ENCODE measurements at regions not wholly inside any gene's neighbourhood (a gene's known extent, or its start where the extent isn't known, plus 50 kb on each side); places are given as distances from the start of the nearest gene placed in this dataset.
"Not testable (repeated sequence)": the region's sequence is repeated elsewhere in the genome, so short reads cannot be mapped to it uniquely, and the experiment has no call there.

DNA sequence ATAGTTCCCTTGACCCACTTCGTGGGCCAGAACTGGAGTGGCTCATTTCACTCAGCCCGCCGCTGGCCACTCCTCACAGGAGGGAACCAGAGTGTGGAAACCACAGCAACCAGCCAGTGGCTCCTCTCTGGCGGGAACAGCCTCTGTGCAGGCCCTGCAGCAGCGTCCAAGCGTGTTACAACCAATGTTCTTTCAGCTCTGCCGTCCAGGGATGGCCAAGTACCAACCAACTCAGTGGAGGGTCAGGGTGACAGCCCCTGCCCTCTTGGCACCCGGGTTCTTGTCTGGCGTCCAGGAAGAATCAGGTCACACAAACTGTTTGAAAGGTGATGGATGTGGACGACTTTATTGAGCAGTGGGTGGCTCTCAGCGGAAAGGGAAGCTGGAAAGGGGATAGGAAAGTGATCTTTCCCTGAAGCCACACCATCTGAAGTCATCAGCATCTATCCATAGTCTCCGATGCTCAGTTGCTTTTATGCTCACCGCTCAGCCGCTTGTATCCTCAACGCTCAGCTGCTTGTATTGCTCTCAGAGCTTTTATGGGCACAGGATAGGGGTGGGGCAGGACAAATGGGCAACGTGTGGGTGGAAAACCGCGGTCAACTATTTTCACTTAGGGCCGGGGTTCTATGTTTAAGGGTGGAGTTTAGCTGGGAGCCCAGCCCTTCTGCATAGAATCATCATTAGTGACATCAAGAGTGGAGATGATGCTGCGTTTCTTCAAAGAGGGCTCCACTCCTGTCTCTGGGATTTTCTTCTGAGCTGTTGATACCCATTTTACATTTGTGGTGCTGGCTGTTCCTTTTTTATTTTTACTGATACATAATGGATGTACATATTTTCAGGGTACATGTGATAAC is 250.2 kb downstream of the RRAGC start:
- DNase-seq (ENCODE audit: low spot score) = no peak

DNA sequence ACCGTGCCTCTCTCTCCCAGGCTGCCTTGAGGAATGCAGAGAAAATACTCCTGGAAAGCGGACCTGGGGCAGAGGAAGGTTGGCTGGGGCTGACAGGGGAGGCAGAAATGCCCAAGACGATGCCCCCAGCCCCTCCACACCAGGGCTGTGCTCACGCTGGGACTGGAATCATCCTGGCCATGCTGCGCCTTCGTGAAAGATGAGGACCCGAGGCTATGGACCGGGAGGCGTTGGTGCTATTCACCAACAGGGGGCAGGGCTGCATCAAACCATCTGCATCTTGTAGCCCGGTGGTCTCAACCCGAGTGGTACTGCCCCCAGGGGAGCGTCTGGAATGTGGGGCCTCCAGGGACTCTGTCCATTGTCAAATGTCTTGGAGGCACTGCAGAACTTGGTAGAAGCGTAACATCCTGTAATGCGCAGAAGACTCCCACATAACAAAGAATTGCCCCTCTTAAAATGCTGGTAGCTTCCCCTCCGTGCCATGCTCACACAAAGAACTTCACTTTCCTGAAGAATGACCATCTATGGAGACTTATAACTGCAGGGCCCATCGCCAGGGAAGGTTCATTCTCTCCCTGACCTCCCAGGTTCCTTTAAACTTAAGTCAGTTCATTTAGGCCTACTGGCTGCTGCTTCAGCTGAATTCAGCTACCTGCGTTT is 251.2 kb downstream of the RRAGC start:
- DNase-seq (ENCODE audit: low spot score) = no peak

DNA sequence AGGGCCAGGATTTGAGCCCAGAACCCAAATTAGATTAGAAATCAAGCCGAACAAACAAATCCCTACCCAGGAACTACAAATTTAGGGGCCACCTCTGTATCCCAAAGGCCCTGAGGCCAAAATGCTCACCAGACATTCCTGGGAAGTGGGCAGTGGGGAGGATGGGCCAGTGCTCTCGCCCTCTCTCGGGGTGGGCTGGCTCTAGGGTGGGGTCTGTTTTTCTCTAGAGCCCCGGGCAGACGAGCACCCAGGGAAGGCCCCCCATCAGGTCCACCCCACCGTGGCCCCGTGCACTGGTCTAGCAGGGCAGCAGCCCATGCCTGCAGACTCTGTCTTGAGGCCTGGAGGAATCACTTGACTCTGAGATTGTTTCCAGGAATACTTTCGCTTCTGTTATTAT is 252.0 kb downstream of the RRAGC start:
- no peak for DNase-seq (ENCODE audit: low spot score)

- no peak for DNase-seq (ENCODE audit: low spot score)
These were observed 254.5 kb downstream of the RRAGC start for GRCh38 chr1:38605063-38605462.

GRCh38 chr1:38603907-38604306 is 255.7 kb downstream of the RRAGC start:
- DNase-seq (ENCODE audit: low spot score) = no peak

DNA sequence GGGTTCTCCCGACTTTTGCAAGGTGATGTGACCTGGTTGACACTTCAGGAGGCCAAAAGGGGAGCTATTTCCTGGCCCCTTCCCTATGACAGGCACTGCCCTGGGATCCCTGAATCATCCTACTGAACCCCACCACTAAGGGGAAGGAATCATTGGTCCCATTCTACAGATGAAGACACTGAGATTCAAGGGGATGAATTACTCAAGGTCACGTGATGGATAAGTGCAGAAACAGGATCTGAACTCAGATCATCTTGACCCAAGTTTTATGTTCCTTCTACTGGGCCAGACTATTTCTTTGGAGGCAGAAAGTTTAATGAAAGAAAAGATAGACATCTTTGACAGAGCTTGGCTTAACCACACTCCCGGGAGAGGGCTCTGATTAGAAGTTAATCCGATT is 258.7 kb downstream of the RRAGC start:
- no peak for DNase-seq (ENCODE audit: low spot score)

DNA sequence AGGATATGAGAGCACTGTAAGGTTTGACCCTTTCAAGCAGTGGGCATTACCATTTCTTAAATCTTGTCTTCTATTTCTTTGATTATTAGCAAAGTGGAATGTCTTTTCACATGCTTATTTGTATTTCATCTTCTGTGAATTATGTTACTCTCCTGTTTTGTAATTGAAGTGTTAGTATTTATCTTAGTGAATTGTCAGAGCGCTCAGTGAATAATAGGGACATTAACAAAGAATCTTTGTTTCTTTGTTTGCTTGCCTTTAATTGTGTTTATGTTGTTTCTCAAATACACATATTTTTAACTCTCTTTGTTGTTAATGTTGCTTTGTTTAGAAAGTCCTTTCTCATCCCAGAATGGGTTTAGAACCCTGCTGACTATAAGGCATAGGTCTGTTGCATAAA is 259.3 kb downstream of the RRAGC start:
- DNase-seq (ENCODE audit: low spot score) = no peak

- DNase-seq (ENCODE audit: low spot score) = no peak
These were observed 261.5 kb downstream of the RRAGC start for GRCh38 chr1:38598118-38598517.

DNA sequence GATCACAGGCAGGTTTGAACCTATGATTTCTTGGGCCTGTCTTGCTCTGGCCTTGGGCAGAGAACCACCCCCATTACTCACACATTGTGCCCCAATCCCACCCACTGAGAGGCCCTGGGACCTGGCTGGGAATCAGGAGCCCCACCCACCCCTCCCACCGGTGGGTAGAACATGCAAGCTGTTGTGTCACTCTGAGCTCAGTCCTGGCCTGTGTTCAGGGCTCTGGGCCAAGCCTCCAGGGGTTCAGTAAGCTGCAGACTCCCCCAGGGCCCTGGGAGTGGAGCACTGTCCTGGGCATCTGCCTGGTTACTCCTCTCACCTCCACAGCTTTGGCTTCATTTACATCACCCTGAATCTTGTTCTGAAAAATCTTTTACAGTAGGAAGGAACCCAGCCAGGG is 270.5 kb downstream of the RRAGC start:
- no peak for DNase-seq (ENCODE audit: low spot score)

GRCh38 chr1:38587766-38588165 is 271.8 kb downstream of the RRAGC start:
- no peak for DNase-seq (ENCODE audit: low spot score)

DNA sequence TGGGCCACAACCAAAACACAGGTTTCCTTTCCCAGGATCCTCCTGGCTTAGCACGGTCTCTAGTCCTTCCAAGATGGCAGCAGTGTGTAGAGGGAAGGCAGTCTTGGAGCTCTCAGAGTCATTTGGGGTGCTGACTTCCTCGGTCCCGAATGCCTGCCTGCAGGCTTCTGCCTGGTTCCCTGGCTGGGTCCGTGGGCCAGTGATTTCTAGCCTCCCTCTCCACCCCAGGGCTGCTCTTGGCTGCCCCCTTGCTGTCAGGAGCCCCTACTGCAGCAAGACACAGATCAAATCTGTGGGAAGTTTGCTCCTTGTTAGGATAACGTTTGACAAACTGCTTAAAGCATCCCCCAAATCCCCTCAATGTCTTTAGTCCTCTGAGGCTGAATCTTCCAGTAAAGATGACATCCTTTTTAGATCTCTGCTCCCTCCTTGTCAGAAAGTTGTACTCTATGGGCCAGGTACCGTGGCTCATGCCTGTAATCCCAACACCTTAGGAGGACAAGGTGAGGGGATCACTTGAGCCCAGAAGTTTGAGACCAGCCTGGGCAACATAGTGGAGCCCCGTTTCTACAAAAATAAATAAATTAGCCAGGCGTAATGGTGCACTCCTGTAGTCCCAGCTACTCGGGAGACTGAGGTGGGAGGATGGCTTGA is 272.5 kb downstream of the RRAGC start:
- peak; percentile 27 for DNase-seq (ENCODE audit: low spot score)

GRCh38 chr1:38585971-38586370 is 273.6 kb downstream of the RRAGC start:
- no peak for DNase-seq (ENCODE audit: low spot score)

DNA sequence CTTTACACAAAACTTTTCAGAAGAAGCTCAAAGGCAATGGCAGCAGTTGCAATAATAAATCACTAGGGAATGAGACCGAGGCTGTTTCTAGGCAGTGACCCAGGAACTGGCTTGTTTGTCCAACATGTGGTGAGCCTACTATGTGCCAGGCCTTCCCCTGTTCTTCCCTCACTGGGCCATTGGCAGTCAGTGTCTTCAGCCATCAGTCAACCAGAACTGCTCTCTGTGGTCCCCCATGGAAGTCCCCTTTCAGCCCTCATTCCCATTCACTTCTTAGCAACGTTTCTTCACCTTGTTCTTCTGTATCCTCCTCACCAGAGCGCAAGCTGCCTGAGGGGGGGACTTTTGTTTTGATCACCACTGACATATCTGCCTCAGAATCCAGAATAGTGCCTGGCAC is 274.1 kb downstream of the RRAGC start:
- DNase-seq (ENCODE audit: low spot score) = no peak

GRCh38 chr1:38584448-38585355 is 274.9 kb downstream of the RRAGC start:
- DNase-seq (ENCODE audit: low spot score) = no peak

DNA sequence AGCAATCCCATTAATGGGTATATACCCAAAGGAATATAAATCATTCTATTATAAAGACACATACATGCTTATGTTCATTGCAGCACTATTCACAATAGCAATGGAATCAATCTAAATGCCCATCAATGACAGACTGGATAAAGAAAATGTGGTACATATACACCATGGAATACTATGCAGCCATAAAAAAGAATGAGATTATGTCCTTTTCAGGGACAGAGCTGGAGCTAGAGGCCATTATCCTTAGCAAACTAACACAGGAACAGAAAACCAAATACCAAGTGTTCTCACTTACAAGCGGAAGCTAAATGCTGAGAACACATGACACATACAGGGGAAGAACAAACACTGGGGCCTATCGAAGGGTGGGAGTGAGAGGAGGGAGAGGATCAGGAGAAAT is 276.3 kb downstream of the RRAGC start:
- not testable (repeated sequence) for DNase-seq (ENCODE audit: low spot score)

GRCh38 chr1:38581396-38581795 is 278.2 kb downstream of the RRAGC start:
- no peak for DNase-seq (ENCODE audit: low spot score)

- no peak for DNase-seq (ENCODE audit: low spot score)
These were observed 279.0 kb downstream of the RRAGC start for GRCh38 chr1:38580594-38580993.

DNA sequence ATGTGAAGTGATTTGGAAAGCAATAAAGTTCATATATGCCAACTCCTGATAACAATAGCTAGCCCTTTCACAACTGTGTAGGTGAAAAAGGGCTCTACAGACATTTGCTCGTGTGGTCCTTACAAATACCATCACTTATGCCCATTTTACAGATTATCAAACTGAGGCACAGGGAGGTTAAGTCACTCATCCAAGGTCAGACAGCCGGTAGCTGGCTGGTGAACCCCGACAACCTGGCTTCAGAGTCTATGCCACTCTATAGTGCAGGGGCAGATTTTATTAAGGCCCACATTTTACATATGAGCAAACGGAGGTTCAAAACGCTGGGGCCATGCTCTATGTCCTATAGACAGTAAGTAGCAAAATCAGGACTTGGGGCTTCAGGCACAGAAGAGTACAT is 280.5 kb downstream of the RRAGC start:
- no peak for DNase-seq (ENCODE audit: low spot score)

GRCh38 chr1:38578271-38578951 is 281.2 kb downstream of the RRAGC start:
- no peak for DNase-seq (ENCODE audit: low spot score)

DNA sequence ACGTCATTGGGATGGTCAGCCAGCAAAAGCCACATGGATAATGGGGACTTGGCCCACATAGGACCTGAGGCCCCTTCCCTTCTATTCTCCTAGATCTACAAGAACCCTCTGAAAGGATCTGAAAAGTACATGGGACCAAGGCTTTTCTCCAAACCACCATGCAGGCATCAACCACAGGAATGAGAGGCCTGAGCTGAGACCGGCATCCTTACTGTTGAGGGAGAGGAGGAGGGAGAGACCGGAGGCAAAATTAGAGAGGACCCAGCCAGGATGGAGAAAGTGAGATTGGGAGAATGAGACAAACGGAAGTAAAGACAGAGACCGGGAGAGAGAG is 281.7 kb downstream of the RRAGC start:
- DNase-seq (ENCODE audit: low spot score) = no peak

- DNase-seq (ENCODE audit: low spot score) = no peak
These were observed 282.2 kb downstream of the RRAGC start for GRCh38 chr1:38577385-38577784.

DNA sequence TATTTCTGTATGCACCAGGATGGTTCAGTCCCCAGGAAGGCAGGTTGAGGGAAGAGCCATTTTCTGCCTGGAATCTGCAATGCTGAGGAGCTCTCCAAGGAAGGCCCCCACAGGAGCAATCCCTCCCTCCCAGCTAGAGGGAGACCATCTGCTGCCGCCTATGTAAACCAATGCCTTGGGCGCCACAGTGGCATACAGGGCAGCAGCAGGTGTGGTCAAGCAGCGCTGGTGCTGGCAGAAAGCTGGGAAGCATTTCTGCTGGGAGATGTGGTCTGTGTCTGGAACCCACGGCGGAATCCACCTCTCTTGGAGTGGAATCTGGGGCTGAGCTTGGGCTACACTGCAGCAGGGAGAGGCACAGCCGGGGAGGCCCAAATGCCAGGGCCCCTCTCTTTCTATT is 283.3 kb downstream of the RRAGC start:
- DNase-seq (ENCODE audit: low spot score) = no peak
